RWPE2 (cell line): ENCODE measurements at regions not wholly inside any gene's neighbourhood (a gene's known extent, or its start where the extent isn't known, plus 50 kb on each side); places are given as distances from the start of the nearest gene placed in this dataset.

Source experiments
- ATAC-seq: fragments of 200-7000 bp; cut with Tn5 transposase; 3 replicates; pipeline ENCODE4 v1.9.1; 2021; ENCODE audit warnings: low read depth
- DNase-seq: peaks from one replicate; pipeline ENCODE4 v3.0.0-alpha.2; 2020; ENCODE audit warnings: low spot score
- H3K27ac ChIP-seq: fragments of 450-650 bp; 2 replicates; pipeline ENCODE4 v1.5.1; 2017; ENCODE audit warnings: mild to moderate bottlenecking; ENCODE audit not compliant: poor library complexity, severe bottlenecking
- H3K27me3 ChIP-seq: fragments of 250-450 bp; sonication (Bioruptor Pico); 2 replicates; pipeline ENCODE4 v1.5.1; 2021; ENCODE audit warnings: mild to moderate bottlenecking, moderate library complexity; ENCODE audit not compliant: insufficient read depth, poor library complexity, severe bottlenecking
- H3K36me3 ChIP-seq: fragments of 250-450 bp; sonication (Bioruptor Pico); 2 replicates; pipeline ENCODE4 v1.5.1; 2020; ENCODE audit warnings: low read depth, mild to moderate bottlenecking, moderate library complexity
- H3K4me1 ChIP-seq: fragments of 250-450 bp; sonication (Bioruptor Pico); 2 replicates; pipeline ENCODE4 v1.5.1; 2021; ENCODE audit warnings: mild to moderate bottlenecking, moderate library complexity; ENCODE audit not compliant: insufficient read depth, poor library complexity, severe bottlenecking
- H3K4me3 ChIP-seq: fragments of 250-450 bp; sonication (Bioruptor Pico); 2 replicates; pipeline ENCODE4 v1.5.1; 2021; ENCODE audit warnings: mild to moderate bottlenecking, moderate library complexity; ENCODE audit not compliant: severe bottlenecking
- H3K9me3 ChIP-seq: fragments of 250-450 bp; sonication (Bioruptor Pico); 2 replicates; pipeline ENCODE4 v1.5.1; 2021; ENCODE audit warnings: mild to moderate bottlenecking, moderate library complexity; ENCODE audit not compliant: severe bottlenecking
- TF ChIP-seq, protein P1 (sequence below): fragments of 450-650 bp; IDR thresholded peaks from one replicate; pipeline ENCODE4 v1.5.1; 2017; ENCODE audit warnings: mild to moderate bottlenecking, moderate library complexity; ENCODE audit not compliant: poor library complexity, severe bottlenecking

DNA sequence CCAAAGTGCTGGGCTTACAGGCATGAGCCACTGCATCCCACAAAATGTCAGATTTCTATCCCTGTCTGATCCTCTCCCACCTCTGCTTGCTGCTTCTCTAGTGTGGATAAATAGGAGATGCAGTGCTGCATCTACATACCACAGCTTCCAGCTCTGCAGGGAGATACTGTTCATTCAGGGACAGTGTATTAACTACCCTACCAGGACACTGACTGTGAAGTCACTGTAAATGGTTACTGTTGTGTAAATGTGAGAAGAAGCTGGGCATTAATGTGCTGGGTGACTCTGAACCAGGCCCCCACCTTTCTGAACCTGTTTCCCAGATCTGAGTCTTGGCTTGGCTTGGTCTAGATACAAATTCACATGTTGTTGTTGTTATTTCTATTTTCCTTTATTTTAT, 488.6 kb upstream of the SULF2 start:
- Histone ChIP-seq H3K27me3 (peaks cover 4% of the 10 kb centered on the region), H3K9me3 (no peaks in the 10 kb centered on the region), H3K4me1 (peaks cover 2% of the 10 kb centered on the region), H3K4me3 (no peak overlapping the region), H3K36me3 (no peaks in the 10 kb centered on the region), H3K27ac (no peak overlapping the region)
- TF ChIP-seq, protein P1, sequence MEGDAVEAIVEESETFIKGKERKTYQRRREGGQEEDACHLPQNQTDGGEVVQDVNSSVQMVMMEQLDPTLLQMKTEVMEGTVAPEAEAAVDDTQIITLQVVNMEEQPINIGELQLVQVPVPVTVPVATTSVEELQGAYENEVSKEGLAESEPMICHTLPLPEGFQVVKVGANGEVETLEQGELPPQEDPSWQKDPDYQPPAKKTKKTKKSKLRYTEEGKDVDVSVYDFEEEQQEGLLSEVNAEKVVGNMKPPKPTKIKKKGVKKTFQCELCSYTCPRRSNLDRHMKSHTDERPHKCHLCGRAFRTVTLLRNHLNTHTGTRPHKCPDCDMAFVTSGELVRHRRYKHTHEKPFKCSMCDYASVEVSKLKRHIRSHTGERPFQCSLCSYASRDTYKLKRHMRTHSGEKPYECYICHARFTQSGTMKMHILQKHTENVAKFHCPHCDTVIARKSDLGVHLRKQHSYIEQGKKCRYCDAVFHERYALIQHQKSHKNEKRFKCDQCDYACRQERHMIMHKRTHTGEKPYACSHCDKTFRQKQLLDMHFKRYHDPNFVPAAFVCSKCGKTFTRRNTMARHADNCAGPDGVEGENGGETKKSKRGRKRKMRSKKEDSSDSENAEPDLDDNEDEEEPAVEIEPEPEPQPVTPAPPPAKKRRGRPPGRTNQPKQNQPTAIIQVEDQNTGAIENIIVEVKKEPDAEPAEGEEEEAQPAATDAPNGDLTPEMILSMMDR: no peak
- peak; percentile 32; the same call in 1 of the 3 replicates for ATAC-seq
- peak; percentile 10 for DNase-seq

DNA sequence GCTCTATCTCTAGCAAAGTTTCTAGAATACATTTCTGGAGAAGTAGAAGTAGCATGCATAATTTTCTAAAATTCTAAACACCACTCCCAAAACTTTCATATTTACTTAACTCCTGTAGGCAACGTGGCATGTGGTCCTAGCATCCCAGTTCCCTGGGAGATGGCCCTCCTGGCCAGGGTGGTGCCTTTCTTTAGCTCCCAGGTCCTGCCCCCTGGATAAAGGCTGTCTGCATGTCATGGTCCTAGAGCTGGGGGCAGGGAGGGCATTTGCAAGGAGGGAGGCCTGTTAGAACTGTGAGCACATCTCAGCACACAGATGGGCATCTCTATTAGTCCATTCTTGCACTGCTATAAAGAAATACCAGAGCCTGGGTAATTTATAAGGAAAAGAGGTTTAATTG, 485.6 kb upstream of the SULF2 start:
- no peak for ATAC-seq
- Histone ChIP-seq H3K4me1 (no peaks in the 10 kb centered on the region), H3K36me3 (no peaks in the 10 kb centered on the region), H3K27me3 (peaks cover 4% of the 10 kb centered on the region), H3K4me3 (no peak overlapping the region), H3K9me3 (no peaks in the 10 kb centered on the region), H3K27ac (no peak overlapping the region)
- TF ChIP-seq, protein P1: no peak
- peak; percentile 65 for DNase-seq

DNA sequence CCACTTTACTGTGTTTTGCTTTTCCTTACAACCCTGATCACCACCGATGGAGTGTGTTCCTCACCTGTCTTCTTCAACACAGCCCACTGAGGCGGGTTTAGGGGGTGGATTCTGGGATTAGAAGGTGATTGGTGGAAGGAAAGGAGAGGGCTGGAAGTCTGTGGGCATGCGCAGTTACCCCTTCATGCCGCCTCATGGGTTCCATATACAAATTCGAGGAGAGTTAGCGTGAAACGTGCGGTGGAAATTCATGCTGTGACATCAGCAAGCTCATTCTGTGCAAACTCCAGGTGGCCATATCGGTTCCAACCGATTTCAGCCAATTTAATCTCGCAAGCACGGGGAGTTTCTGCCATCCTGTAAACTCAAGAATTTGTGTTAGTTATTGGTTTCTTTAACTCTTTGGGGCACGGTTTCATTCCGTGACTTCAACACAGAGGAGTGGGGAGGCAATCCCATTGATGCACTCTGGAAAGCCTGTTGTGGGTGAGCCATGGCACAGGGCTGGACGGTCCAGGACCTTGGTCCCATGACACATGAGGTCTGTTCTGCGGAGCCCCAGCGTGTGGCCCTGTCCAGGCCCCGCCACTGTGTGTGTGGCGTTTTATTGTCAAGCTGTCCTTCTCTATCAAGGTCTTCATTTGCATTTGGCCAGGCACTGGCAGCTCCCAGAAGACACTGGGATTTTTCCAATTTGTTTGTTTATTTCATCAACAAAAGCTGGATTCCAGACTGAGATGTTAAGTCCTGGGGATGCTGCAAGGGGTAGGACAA, 482.8 kb upstream of the SULF2 start:
- peak; percentile 62 for DNase-seq
- Histone ChIP-seq H3K9me3 (no peaks in the 10 kb centered on the region), H3K4me1 (no peaks in the 10 kb centered on the region), H3K27ac (no peak overlapping the region), H3K4me3 (no peak overlapping the region), H3K36me3 (no peaks in the 10 kb centered on the region), H3K27me3 (peaks cover 4% of the 10 kb centered on the region)
- TF ChIP-seq, protein P1: no peak
- ATAC-seq: no peak

DNA sequence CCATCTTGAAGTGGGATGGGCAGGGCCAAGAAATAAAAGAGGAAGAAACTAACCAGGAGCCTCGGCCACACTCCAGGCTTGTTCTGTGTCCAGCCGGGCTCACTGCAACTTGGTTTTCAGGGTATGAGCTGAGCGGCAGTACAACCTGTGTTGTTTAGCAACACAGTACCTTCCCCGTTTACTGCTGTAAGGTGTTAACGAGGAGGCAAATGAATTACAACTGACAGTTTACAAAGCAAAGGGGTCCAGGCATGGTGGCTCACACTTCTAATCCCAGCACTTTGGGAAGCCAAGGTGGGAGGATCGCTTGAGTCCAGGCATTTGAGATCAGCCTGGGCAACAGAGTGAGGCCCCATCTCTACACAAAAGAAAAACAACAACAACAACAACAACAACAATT, 481.3 kb upstream of the SULF2 start:
- Histone ChIP-seq H3K27me3 (peaks cover 4% of the 10 kb centered on the region), H3K36me3 (no peaks in the 10 kb centered on the region), H3K4me3 (no peak overlapping the region), H3K27ac (no peak overlapping the region), H3K4me1 (no peaks in the 10 kb centered on the region), H3K9me3 (no peaks in the 10 kb centered on the region)
- TF ChIP-seq, protein P1: no peak
- DNase-seq: peak; percentile 45
- ATAC-seq: no peak

DNA sequence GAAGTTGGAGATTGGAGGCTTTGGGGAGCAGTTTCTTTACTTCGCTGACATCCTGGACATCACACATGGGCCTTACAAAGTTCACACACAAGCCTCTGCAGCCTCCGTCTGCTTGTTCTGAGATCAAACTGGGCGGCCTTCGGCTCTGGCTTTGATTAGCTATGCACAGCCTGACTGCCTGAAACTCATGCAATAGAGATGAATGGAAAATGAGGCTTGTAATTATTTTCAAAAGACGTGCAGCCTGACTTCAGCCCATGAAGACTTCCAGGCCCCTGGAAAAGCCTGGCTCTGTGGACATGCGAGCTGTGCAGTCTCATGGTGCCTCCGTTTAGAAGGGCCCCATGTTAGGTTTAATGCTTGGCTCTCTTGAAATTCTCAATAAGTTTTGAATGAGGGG, 480.5 kb upstream of the SULF2 start:
- peaks cover 4% of the 10 kb centered on the region for H3K27me3 ChIP-seq
- DNase-seq (peak; percentile 55), ATAC-seq (no peak; the same call in 2 of the 3 replicates)
- H3K27ac ChIP-seq: no peak overlapping the region
- TF ChIP-seq, protein P1: no peak
- no peaks in the 10 kb centered on the region for H3K4me1 ChIP-seq
- H3K4me3 ChIP-seq: no peak overlapping the region
- no peaks in the 10 kb centered on the region for H3K36me3 ChIP-seq
- no peaks in the 10 kb centered on the region for H3K9me3 ChIP-seq
